GM18502 (cell line): ENCODE measurements at regions not wholly inside any gene's neighbourhood (a gene's known extent, or its start where the extent isn't known, plus 50 kb on each side); places are given as distances from the start of the nearest gene placed in this dataset.
"Not testable (repeated sequence)": the region's sequence is repeated elsewhere in the genome, so short reads cannot be mapped to it uniquely, and the experiment has no call there.

ENCODE experiments used
- ATAC-seq: cut with Tn5 transposase; IDR thresholded peaks from one replicate; pipeline ENCODE4 v1.9.1; 2021; ENCODE audit warnings: mild to moderate bottlenecking; ENCODE audit not compliant: unreplicated experiment, poor library complexity

- ATAC-seq: not testable (repeated sequence)
Measured at GRCh38 chr1:121095014-121095413, 89.1 kb downstream of the FAM72B start.

GRCh38 chr1:121097127-121097866, 86.8 kb downstream of the FAM72B start:
- ATAC-seq: peak; percentile 96

GRCh38 chr1:121097867-121098215, 86.3 kb downstream of the FAM72B start:
- peak; percentile 12 for ATAC-seq

GRCh38 chr1:121109025-121109424, 75.1 kb downstream of the FAM72B start:
- not testable (repeated sequence) for ATAC-seq

- ATAC-seq: not testable (repeated sequence)
Measured at GRCh38 chr1:121116522-121117297, 67.4 kb downstream of the FAM72B start.

- ATAC-seq: not testable (repeated sequence)
Measured at GRCh38 chr1:121117298-121117611, 66.9 kb downstream of the FAM72B start.

GRCh38 chr1:121117622-121118479, 66.3 kb downstream of the FAM72B start:
- not testable (repeated sequence) for ATAC-seq
